Activated T-helper 2 cell treated with anti-CD3 and anti-CD28 coated beads, Interferon-gamma antibody, Interleukin-2, Interleukin-4, amounts not matched to agents 10 μg/mL and 5 μg/mL and 100 μg/mL, durations not matched to agents 14 hours and 24 hours and 36 hours (primary cell): ENCODE measurements at regions not wholly inside any gene's neighbourhood (a gene's known extent, or its start where the extent isn't known, plus 50 kb on each side); places are given as distances from the start of the nearest gene placed in this dataset.

Source experiments
- DNase-seq: peaks from one replicate; pipeline ENCODE4 v3.0.0; 2021; ENCODE audit warnings: low spot score
- H3K27ac Mint-ChIP-seq: one replicate; pipeline ENCODE4 v1.8.0; 2021; ENCODE audit warnings: mixed read lengths
- H3K27me3 Mint-ChIP-seq: one replicate; pipeline ENCODE4 v1.8.0; 2021; ENCODE audit warnings: low read depth, mixed read lengths
- H3K36me3 Mint-ChIP-seq: one replicate; pipeline ENCODE4 v1.8.0; 2021; ENCODE audit warnings: low read depth, mixed read lengths
- H3K4me1 Mint-ChIP-seq: one replicate; pipeline ENCODE4 v1.8.0; 2021; ENCODE audit warnings: low read depth, mixed read lengths
- H3K4me3 Mint-ChIP-seq: one replicate; pipeline ENCODE4 v1.8.0; 2021; ENCODE audit warnings: low read depth, mild to moderate bottlenecking, moderate library complexity, mixed read lengths
- H3K9me3 Mint-ChIP-seq: one replicate; pipeline ENCODE4 v1.8.0; 2021; ENCODE audit warnings: mixed read lengths
- intact Hi-C: fragments of 100-400 bp; cut with micrococcal nuclease; formaldehyde crosslinking; loops from one replicate; pipeline ENCODE4 v1.15.1; 2023

DNA sequence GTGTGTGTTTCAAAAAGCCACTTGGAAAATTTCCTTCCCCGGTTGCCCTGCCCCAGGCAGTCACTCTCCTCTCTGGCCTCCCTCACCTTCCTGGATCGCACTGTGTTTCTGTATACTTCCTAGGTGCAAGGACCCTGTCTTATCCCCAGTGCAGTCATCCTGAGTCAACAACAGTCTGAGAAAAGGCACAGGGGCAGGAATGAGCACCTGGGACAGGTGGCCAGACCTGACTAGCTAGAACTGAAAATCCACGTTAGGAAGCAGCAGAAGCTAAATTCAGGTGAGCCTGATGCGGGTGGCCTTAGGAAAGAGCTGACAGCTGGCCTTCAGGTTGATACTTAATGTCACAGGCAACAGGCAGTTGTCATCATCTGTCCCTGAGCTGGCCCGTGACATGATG, 62.9 kb upstream of the VGLL4 start:
- H3K27ac Mint-ChIP-seq = no peak overlapping the region
- H3K9me3 Mint-ChIP-seq = peaks cover 9% of the 10 kb centered on the region
- no peaks in the 10 kb centered on the region for H3K4me1 Mint-ChIP-seq
- no peak for DNase-seq
- intact Hi-C loops = no loop called here
- no peaks in the 10 kb centered on the region for H3K36me3 Mint-ChIP-seq
- H3K4me3 Mint-ChIP-seq = no peak overlapping the region
- H3K27me3 Mint-ChIP-seq = no peaks in the 10 kb centered on the region

DNA sequence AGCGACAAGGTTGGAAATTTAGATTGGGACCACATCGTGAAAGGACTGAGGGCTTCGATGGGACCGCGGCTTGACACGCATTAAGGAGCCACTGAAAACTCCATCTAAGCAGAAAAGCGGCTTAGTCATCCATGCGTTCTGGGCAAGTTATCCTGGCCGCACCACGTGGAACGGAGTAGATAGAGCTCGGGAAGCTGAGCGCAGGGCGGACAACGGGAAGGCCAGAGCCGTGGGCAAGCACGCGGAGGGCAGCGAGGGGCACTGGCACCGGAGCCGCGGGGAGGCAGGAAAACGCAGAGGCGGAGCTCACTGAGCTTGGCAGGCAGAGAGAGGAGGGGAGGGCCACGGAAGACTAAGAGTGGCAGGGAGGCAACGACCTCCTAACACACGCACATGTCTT, 61.3 kb upstream of the VGLL4 start:
- Mint-ChIP-seq H3K27me3 (no peaks in the 10 kb centered on the region), H3K27ac (no peak overlapping the region)

DNA sequence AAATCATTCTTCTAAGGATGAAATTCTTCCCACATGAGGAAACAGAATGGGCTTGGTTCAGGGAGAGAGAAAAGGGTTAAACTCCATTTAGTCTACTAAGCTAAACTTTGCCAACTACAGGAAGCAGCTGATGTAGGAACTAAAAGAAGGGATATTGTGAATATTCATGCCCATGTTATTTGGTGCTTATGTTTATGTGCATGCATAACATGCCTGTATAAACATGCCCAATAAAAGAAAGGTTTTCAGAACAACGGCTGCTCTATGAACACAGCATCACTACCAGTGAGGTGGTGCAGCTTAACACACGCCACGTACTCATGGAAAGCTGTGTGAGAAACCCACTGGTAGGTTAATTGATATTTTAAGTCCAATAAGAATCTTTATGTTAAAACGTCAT, 59.4 kb upstream of the VGLL4 start:
- no peak overlapping the region for H3K4me3 Mint-ChIP-seq
- no peaks in the 10 kb centered on the region for H3K4me1 Mint-ChIP-seq
- intact Hi-C loops = no loop called here
- DNase-seq = no peak
- H3K27ac Mint-ChIP-seq = no peak overlapping the region
- H3K9me3 Mint-ChIP-seq = no peaks in the 10 kb centered on the region
- no peaks in the 10 kb centered on the region for H3K27me3 Mint-ChIP-seq
- H3K36me3 Mint-ChIP-seq = no peaks in the 10 kb centered on the region

More for the DNA sequence above, 61.3 kb upstream of the VGLL4 start:
- H3K4me1 Mint-ChIP-seq = no peaks in the 10 kb centered on the region
- intact Hi-C loops = no loop called here
- H3K36me3 Mint-ChIP-seq = no peaks in the 10 kb centered on the region
- H3K4me3 Mint-ChIP-seq = no peak overlapping the region
- H3K9me3 Mint-ChIP-seq = peaks cover 6% of the 10 kb centered on the region
- no peak for DNase-seq

DNA sequence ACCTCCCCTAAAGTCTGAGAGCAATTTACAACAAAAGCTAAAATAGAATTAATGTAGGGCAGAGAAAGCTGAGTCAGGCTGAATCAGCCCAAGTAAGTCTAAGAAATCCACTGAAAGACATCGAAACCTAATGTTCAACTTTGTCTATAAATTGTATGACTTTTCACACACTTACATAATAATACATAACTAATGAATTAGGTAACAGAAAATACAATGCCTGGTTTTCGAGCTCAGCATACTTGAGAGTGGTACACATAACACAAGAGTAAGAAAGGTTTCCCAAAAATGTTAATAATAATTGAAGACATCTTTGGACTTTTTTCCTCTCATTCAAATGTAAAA, 55.3 kb upstream of the VGLL4 start:
- no peaks in the 10 kb centered on the region for H3K4me1 Mint-ChIP-seq
- no peak overlapping the region for H3K27ac Mint-ChIP-seq
- H3K27me3 Mint-ChIP-seq = no peaks in the 10 kb centered on the region
- no peak for DNase-seq
- H3K4me3 Mint-ChIP-seq = no peak overlapping the region
- no peaks in the 10 kb centered on the region for H3K36me3 Mint-ChIP-seq
- H3K9me3 Mint-ChIP-seq = no peaks in the 10 kb centered on the region
- intact Hi-C loops = no loop called here

DNA sequence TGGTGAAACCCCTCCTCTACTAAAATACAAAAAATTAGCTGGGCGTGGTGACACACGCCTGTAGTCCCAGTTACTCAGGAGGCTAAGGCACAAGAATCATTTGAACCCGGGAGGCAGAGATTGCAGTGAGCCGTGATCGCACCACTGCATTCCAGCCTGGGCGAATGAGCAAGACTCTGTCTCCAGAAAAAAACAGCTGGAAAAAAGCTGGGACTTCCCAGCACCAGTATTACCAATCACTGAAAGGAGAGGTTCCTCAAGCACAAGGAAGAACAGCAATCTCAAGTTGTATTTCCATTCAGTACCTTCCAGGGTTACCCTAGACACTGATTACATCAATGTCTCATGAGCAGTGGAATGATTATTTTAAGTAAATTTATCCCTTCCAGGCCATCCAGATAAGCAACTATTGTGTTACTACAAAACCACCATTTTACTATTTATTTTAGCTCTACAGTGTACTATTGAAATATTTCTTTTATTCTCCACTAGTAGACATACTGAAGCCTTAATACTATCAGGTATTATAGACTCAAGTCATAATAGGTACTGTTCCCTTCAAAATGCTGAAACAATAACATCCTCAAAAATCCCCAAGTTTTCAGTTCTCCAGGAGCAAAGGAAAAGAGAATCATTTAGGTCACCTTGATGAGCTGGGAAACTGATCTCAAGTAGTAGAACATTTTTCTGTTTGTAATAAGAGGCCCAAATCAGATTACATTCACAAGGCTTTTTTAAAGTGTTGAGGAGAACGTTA, 54.8 kb upstream of the VGLL4 start:
- no peaks in the 10 kb centered on the region for H3K4me1 Mint-ChIP-seq
- H3K36me3 Mint-ChIP-seq = no peaks in the 10 kb centered on the region
- no peaks in the 10 kb centered on the region for H3K27me3 Mint-ChIP-seq
- no peak overlapping the region for H3K27ac Mint-ChIP-seq
- DNase-seq = no peak
- no peak overlapping the region for H3K4me3 Mint-ChIP-seq
- no peaks in the 10 kb centered on the region for H3K9me3 Mint-ChIP-seq
- intact Hi-C loops = no loop called here

DNA sequence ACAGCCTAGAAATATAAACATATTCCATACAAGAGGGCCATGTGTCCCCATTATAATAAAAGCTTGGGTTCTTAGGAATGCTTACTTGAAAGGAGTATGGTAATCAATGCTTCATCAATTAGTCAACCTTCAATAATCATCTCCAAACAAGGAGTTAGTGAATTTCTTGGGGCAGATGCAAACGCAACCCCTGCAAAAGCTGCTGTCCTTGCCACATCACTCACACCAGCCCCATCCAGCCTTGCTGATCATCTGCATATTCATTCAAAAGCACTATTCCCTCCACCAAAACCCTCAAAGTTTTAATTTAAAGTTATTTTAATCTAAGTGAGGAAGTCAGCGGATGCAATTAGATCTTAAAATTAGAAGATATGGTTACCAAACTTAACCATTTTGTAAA, 54.0 kb upstream of the VGLL4 start:
- Mint-ChIP-seq H3K4me3 (no peak overlapping the region), H3K27ac (no peak overlapping the region), H3K36me3 (no peaks in the 10 kb centered on the region), H3K27me3 (no peaks in the 10 kb centered on the region), H3K9me3 (no peaks in the 10 kb centered on the region), H3K4me1 (no peaks in the 10 kb centered on the region)
- no peak for DNase-seq
- intact Hi-C loops = no loop called here

DNA sequence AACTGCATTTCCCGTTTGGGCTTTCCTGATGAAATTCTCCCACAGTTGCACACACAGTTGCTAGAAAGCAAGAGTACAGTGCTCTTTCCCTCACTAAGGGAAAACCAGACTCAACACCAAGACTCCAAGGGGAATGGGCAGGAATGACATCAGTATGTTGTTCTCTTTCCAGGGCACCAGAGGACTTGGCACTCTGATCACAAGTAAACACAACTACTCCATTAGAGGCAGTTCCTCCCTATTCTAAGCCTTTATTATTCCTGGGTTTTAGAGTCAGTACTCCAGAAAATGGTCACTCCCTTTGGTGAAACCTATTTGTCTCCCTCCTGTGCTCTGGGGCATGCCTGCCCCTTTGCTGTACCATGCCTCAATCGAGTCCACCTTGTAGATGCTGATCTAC, 52.3 kb upstream of the VGLL4 start:
- Mint-ChIP-seq H3K27ac (no peak overlapping the region), H3K36me3 (no peaks in the 10 kb centered on the region), H3K9me3 (no peaks in the 10 kb centered on the region), H3K4me3 (no peak overlapping the region), H3K27me3 (no peaks in the 10 kb centered on the region), H3K4me1 (no peaks in the 10 kb centered on the region)
- no peak for DNase-seq
- intact Hi-C loops = no loop called here
